Endothelial cell of umbilical vein (primary cell): ENCODE measurements at regions not wholly inside any gene's neighbourhood (a gene's known extent, or its start where the extent isn't known, plus 50 kb on each side); places are given as distances from the start of the nearest gene placed in this dataset.

Source experiments
- BruUV-seq: library from RNA; stranded (reverse); fragments of 400-500 nt; replicated peaks from 2 replicates; lab custom pipeline; 2021; lab: Mats Ljungman, UMichigan
- CTCF ChIA-PET: fragments of 300-600, 350-600 bp; sonication (Branson Sonifier 250); formaldehyde crosslinking; loops from one replicate; lab custom pipeline; 2021; ENCODE audit warnings: antibody characterized with exemption, inconsistent platforms; lab: Charles Lee
- POLR2A ChIA-PET: fragments of 300-600, 350-600 bp; sonication (Branson Sonifier 250); formaldehyde crosslinking; loops from one replicate; lab custom pipeline; 2021; ENCODE audit warnings: antibody characterized with exemption, inconsistent platforms; lab: Charles Lee
- DNase-seq: peaks from one replicate; pipeline ENCODE4 v3.0.0-alpha.2; 2011; ENCODE audit warnings: low read depth, low spot score
- FAIRE-seq: peaks from 2 replicates; lab custom pipeline; 2011; peaks lifted over from hg19 to GRCh38; lab: Jason Lieb, UNC
- H2AFZ ChIP-seq: 2 replicates; pipeline ENCODE4 v1.6.0; 2012; ENCODE audit warnings: low read depth, low read length, control low read depth, inconsistent platforms
- H3K27ac ChIP-seq: 2 replicates; pipeline ENCODE4 v1.5.1; 2011; ENCODE audit warnings: low read depth, mild to moderate bottlenecking, control low read depth, low read length, moderate library complexity; ENCODE audit not compliant: insufficient read depth
- H3K27me3 ChIP-seq, 2 experiments: 2 replicates each; pipeline versions ENCODE4 v1.6.0 to v1.6.1; 2011; ENCODE audit warnings: low read length in 2 of 2, mixed read lengths in 1 of 2; ENCODE audit not compliant: control insufficient read depth in 2 of 2, insufficient read depth in 2 of 2
- H3K36me3 ChIP-seq, 2 experiments: 2 replicates in 1 of 2; 3 replicates in 1 of 2; pipeline ENCODE4 v1.5.1; 2011; ENCODE audit warnings: low read length in 2 of 2, mild to moderate bottlenecking in 1 of 2, moderate library complexity in 1 of 2; ENCODE audit not compliant: control insufficient read depth in 2 of 2, insufficient read depth in 2 of 2; ENCODE audit errors: extremely low read depth in 1 of 2
- H3K4me1 ChIP-seq: 3 replicates; pipeline ENCODE4 v1.5.1; 2011; ENCODE audit warnings: mild to moderate bottlenecking, low read length; ENCODE audit not compliant: control insufficient read depth, insufficient read depth; ENCODE audit errors: extremely low read depth
- H3K4me2 ChIP-seq: 2 replicates; pipeline ENCODE4 v1.6.1; 2011; ENCODE audit warnings: low read length, control low read depth, mixed read lengths; ENCODE audit not compliant: insufficient read depth
- H3K4me3 ChIP-seq, 3 experiments: fragments of 200-600 bp in 1 of 3; sonication (generic), shearing (Covaris generic) in 1 of 3; replicated peaks in 1 of 3; 2 replicates each; pipeline ENCODE4 v1.5.1; 2011 to 2016; ENCODE audit warnings: control low read depth in 3 of 3, low read length in 3 of 3, mild to moderate bottlenecking in 2 of 3, inconsistent platforms in 1 of 3, low read depth in 1 of 3, moderate library complexity in 1 of 3; ENCODE audit not compliant: insufficient read depth in 1 of 3
- H3K79me2 ChIP-seq: 2 replicates; pipeline ENCODE4 v1.6.0; 2012; ENCODE audit warnings: low read length, inconsistent platforms; ENCODE audit not compliant: control insufficient read depth, insufficient read depth
- H3K9ac ChIP-seq: replicated peaks from 2 replicates; pipeline ENCODE3; 2011; ENCODE audit warnings: low read length, control low read depth; ENCODE audit not compliant: insufficient read depth; ENCODE audit errors: extremely low read depth
- H3K9me1 ChIP-seq: replicated peaks from 3 replicates; pipeline ENCODE4 v1.6.0; 2011; ENCODE audit warnings: mild to moderate bottlenecking, low read length; ENCODE audit not compliant: control insufficient read depth, insufficient read depth; ENCODE audit errors: extremely low read depth
- H3K9me3 ChIP-seq: replicated peaks from 2 replicates; pipeline ENCODE4 v1.5.1; 2012; ENCODE audit warnings: low read length, inconsistent platforms; ENCODE audit not compliant: control insufficient read depth, insufficient read depth
- H4K20me1 ChIP-seq: replicated peaks from 2 replicates; pipeline ENCODE3; 2011; ENCODE audit warnings: mild to moderate bottlenecking, low read length; ENCODE audit not compliant: control insufficient read depth, insufficient read depth; ENCODE audit errors: extremely low read depth
- EZH2 ChIP-seq: IDR thresholded peaks from 2 replicates; pipeline ENCODE4 v1.6.1; 2012; ENCODE audit warnings: borderline replicate concordance, low read depth, mild to moderate bottlenecking, moderate library complexity, low read length, inconsistent platforms; ENCODE audit not compliant: severe bottlenecking
- FOS ChIP-seq: IDR thresholded peaks from 2 replicates; pipeline ENCODE4 v1.6.1; 2011; ENCODE audit warnings: mild to moderate bottlenecking, low read length, moderate library complexity, borderline replicate concordance; ENCODE audit not compliant: insufficient read depth
- GATA2 ChIP-seq: IDR thresholded peaks from 2 replicates; pipeline ENCODE4 v1.7.0; 2011; ENCODE audit warnings: low read depth, mild to moderate bottlenecking, moderate library complexity, mixed read lengths, low read length; ENCODE audit not compliant: insufficient read length, insufficient read depth
- JUN ChIP-seq: IDR thresholded peaks from 2 replicates; pipeline ENCODE4 v1.6.1; 2011; ENCODE audit warnings: borderline replicate concordance, low read depth; ENCODE audit not compliant: insufficient read length, insufficient read depth
- MYC ChIP-seq: IDR thresholded peaks from one replicate; pipeline ENCODE4 v1.6.1; 2011; ENCODE audit warnings: mild to moderate bottlenecking, low read depth, low read length
- POLR2A ChIP-seq: IDR thresholded peaks from 2 replicates; pipeline ENCODE4 v1.6.1; 2012; ENCODE audit warnings: low read depth, mild to moderate bottlenecking, control low read depth, low read length
- POLR2AphosphoS5 ChIP-seq: IDR thresholded peaks from 2 replicates; pipeline ENCODE4 v1.6.1; 2012; ENCODE audit warnings: low read depth, mild to moderate bottlenecking, control low read depth, low read length, moderate library complexity; ENCODE audit not compliant: insufficient read depth
- dilution Hi-C: fragments of 300-500 bp; cut with MboI; formaldehyde crosslinking; loops from one replicate; pipeline ENCODE4 v1.15.0; 2019; ENCODE audit warnings: low sequenced_read_pairs; ENCODE audit not compliant: extremely low pct_ligation_motif_present
- intact Hi-C: fragments of 100-400 bp; cut with micrococcal nuclease; formaldehyde crosslinking; loops from one replicate; pipeline ENCODE4 v1.10.0; 2022
- TF ChIP-seq, protein P1 (sequence below): IDR thresholded peaks from 2 replicates; pipeline ENCODE4 v1.6.1; 2011; ENCODE audit not compliant: insufficient read depth, insufficient read length
- TF ChIP-seq, protein P2 (sequence below), 2 donors: IDR thresholded peaks; 1 replicate in 1 of 2; 2 replicates in 1 of 2; pipeline ENCODE4 v1.5.1; 2011; ENCODE audit warnings: low read length in 2 of 2, mild to moderate bottlenecking in 2 of 2, moderate library complexity in 2 of 2, control low read depth in 1 of 2, inconsistent platforms in 1 of 2, low read depth in 1 of 2; ENCODE audit not compliant: insufficient read depth in 1 of 2; ENCODE audit errors: extremely low read depth in 1 of 2

DNA sequence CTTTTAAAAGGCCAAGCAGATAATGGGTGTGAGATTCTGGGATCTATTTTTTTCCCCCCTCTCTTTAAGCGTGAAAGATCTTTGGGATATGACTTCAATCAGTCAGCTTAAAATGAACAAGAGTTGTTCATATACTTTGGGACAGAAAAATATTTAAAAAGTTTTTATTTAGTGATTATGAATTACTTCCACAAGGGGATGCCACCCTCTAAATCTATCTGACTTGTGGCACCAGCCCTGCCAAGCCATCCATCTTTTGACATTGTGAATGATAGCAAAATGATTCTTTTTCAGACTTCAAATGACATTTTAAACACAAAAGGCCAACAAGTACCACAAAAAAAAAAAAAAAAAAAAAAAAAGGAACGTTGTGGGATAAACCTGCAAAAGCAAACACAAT lies 111.0 kb upstream of the HMHB1 start:
- Histone ChIP-seq H3K27me3 (no peaks in the 10 kb centered on the region), H3K27ac (no peak overlapping the region), H4K20me1 (no peaks in the 10 kb centered on the region), H3K36me3 (no peaks in the 10 kb centered on the region), H3K9me1 (no peaks in the 10 kb centered on the region), H3K9me3 (no peaks in the 10 kb centered on the region), H3K4me3 (no peak overlapping the region), H3K4me1 (no peaks in the 10 kb centered on the region), H2AFZ (no peak overlapping the region), H3K9ac (no peak overlapping the region), H3K79me2 (no peaks in the 10 kb centered on the region), H3K4me2 (no peak overlapping the region)
- ChIA-PET POLR2A (no interaction called here), CTCF (interaction anchor here (0.8 to 1.2 kb wide), 3 partner anchors 11 to 26 kb away, joined by 3 read pairs; no protein-coding TSS in a partner anchor)
- no peak for DNase-seq
- BruUV-seq = no TSS peak
- no peak for FAIRE-seq
- TF ChIP-seq, protein P1, sequence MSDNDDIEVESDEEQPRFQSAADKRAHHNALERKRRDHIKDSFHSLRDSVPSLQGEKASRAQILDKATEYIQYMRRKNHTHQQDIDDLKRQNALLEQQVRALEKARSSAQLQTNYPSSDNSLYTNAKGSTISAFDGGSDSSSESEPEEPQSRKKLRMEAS = no peak
- TF ChIP-seq JUN (no peak), POLR2A (no peak), FOS (no peak), POLR2AphosphoS5 (no peak), MYC (no peak), EZH2 (no peak), GATA2 (no peak)
- TF ChIP-seq, protein P2, sequence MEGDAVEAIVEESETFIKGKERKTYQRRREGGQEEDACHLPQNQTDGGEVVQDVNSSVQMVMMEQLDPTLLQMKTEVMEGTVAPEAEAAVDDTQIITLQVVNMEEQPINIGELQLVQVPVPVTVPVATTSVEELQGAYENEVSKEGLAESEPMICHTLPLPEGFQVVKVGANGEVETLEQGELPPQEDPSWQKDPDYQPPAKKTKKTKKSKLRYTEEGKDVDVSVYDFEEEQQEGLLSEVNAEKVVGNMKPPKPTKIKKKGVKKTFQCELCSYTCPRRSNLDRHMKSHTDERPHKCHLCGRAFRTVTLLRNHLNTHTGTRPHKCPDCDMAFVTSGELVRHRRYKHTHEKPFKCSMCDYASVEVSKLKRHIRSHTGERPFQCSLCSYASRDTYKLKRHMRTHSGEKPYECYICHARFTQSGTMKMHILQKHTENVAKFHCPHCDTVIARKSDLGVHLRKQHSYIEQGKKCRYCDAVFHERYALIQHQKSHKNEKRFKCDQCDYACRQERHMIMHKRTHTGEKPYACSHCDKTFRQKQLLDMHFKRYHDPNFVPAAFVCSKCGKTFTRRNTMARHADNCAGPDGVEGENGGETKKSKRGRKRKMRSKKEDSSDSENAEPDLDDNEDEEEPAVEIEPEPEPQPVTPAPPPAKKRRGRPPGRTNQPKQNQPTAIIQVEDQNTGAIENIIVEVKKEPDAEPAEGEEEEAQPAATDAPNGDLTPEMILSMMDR (IDR thresholded peaks at IDR 0.05; ENCODE audit: extremely low read depth in 1 of 2, insufficient read depth in 1 of 2, low read depth in 1 of 2, low read length in 2 of 2) = no peak
- dilution Hi-C loops (no loop called here), intact Hi-C loops (no loop called here)
